ENCODE measurements at regions not wholly inside any gene's neighbourhood (a gene's known extent, or its start where the extent isn't known, plus 50 kb on each side); places are given as distances from the start of the nearest gene placed in this dataset.
"Not testable (repeated sequence)": the region's sequence is repeated elsewhere in the genome, so short reads cannot be mapped to it uniquely, and the experiment has no call there.

DNA sequence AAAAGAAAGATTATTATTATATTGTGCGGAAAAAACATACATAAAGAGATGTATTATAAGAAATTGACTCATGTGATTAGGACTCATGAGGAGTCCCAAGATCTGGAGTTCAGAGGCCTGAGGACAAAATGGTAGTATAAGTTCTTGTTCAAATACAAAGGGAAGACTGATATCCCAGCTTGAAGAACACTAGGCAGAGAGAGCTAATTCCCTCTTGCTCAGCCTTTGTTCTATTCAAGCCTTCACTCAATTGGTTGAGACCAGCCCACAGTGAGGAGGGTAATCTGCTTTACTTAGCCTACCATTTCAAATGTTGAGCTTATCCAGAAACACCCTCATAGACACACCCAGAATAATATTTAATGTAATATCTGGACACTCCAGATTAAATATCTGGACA, 1683.8 kb downstream of the REEP3 start:
- no peak for DNase-seq

DNA sequence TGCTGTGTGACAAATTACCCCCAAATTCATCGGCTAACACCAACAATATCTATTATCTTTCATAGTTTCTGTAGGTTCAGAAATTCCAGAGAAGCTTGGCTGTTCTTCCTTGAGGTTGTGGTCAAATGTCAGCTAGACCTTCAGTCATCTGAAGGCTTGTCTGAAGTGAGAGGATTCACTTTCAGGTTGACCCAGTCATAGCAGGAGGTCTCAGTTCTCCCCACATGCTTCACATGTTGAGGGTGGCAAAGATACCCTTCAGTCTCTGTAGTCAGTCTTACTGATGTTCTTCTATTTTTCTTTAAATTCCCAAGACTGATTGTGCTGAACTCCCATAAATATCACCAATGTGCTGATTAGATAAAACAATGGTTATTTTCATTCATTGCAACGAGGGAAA, 1692.0 kb downstream of the REEP3 start:
- DNase-seq = no peak

DNA sequence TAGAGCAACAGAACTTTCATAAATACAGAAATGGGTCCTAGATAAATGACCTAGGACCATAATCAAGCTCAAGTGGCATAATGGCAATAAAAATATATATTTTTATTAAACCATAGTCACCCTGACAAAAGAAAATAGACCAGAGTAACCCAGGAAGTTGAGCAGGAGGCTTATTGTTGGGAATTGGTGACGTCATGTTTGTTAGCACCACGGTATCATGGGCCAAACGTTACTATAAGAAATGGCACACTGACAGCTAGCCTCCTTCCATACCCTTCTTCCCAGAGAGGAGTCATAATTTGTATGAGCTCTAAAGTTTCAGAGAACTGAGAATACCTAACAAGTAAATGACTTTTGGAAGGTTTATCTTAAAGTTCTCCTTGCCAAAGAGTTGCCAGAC, 1698.2 kb downstream of the REEP3 start:
- no peak for DNase-seq

DNA sequence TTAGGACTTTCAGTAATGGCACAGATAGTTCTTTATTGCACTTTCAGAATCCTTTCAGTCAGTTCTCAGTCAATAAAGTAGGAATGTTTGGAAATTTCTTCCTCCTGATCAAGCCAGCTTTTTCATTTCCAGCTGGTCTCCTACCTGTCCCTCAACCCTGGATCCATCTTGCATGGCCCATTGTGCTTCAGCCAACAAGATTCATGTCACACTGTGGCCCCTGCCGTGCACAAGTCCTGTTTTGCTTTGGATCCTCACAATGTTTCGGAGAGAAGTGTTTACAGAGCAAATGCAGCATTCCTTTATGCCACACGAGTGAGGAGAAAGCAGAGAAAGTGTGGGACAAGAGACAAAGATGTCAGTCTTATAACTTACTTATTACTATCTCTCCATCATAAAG, 1694.7 kb upstream of the LRRTM3 start:
- no peak for DNase-seq

DNA sequence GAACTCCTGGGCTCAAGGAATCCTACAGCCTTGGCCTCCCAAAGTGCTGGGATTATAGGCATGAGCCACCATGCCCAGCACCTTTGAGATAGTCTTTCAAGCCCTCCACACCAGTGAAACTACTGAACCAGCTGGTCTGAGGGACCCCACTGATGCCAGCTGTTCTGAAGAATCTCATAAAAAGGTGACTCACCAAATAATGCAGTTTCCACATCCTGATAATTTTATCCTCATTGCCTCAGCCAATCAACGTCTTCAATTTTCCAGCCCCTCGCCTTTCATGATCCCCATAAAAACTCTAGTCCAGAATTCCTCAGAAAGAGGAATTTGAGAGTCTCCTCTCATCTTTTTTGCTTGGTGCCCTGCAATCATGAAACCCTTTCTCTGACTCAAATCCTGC, 1691.6 kb upstream of the LRRTM3 start:
- no peak for DNase-seq

DNA sequence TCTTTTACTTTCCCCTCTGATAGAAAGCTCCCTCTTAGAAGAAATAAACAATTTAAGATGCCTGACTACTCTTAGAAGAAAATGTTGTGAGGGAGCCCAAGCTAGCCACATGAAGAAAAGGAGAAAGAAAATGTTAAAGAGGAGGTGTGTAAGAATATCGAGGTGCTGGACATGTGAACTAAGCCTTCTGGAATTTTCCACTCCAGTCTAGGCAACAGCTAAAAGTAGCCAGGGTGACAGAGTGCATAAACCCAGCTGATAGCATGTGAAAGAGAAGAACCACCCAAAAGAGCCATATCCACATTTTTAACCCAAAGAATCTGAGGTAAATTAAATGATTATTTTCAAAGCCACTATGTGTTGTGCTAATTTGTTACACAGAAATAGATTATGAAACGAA, 1690.6 kb upstream of the LRRTM3 start:
- DNase-seq = no peak

DNA sequence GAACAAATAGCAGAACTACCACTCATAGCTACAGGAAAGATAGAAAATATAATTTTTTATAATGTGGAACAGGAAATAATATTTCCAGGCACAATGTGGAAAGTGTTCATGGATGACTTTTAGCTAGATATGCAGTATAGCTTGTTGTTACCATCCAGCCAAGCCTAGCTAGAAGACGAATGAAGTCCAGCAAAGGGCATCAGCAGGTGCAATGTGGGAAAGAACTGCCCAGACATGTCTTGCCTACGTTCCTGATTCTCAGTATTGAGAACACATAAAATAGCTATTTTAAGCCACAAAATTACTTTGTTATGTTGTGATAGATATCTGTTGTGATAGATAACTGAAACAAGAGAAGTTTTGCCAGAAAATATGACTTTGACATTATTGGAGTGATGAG, 1690.0 kb upstream of the LRRTM3 start:
- DNase-seq = no peak

DNA sequence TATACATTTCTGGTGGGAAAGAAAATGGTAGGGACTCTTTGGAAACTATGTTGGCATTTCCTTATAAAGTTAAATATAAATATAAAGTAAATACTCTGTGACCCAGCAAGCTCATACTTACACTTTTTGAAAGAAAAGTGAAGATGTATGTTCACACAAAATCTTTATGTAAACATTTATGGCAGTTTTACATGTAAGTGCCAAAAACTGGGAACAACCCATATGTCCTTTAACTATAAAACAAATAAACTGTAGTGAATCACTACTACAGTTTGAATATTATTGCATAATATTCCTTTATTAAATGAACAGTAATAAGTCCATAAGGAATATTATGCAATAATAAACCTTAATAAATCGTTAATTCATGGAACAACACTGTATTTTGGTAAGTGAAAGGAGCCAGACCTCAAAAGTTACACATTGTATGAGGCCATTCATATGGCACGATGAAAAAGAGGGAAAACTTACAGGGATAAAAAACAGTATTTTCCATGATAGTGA, 1660.3 kb upstream of the LRRTM3 start:
- DNase-seq = no peak

DNA sequence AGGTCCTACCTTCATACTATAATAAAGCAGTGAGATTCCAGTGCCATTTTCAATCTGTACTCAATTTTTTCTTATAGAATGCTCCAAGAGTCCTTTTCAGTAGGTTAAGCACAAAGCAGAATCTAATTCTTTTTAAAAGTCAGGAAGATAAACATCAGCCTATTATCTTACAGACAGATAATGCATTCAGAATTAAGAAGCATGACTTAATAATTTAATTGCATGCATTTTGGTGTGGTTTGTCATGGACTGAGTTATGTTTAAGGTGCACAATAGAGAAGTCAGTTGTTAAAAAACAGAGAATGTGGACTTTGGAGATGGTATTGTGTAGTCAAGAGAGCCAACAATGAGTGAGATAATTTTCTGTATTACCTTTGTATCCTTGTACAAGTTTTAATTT, 1656.3 kb upstream of the LRRTM3 start:
- not testable (repeated sequence) for DNase-seq

DNA sequence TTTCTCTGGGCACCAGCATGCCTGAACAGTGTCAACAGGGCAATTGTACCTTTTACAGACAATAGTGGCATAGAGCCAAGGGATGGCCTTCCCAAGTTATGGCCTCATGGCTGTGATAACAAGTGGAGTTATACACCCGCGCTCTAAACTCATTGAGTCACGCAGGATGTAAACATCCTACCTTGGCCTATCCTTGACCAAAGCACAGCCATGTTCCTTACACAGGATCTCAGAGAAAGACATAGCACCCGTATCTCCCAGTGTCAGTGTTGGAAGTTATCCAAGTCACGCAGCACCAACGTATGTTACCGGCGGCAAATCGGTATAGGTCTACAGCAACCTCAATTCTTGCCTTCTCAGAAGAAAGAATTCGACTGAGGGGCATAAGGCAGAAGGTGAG, 1654.9 kb upstream of the LRRTM3 start:
- no peak for DNase-seq

DNA sequence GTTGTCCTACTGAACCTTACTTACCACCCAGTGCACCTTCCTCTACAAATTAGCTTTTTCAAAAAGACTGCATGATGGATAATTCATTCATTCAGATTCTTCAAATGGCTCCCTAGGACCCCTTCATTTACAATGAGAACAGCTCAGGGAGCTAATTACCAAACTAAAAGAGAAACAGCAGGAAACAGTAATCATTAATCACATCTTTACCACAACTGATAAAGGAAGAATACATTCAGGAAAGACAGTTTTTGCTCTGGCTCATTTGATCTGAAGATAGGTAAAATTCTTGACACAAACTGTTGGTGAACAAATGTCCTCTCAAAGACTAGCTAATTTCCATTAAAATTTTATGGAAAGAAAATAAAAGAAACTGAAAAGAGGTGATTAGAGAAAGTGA, 1652.7 kb upstream of the LRRTM3 start:
- DNase-seq = no peak

DNA sequence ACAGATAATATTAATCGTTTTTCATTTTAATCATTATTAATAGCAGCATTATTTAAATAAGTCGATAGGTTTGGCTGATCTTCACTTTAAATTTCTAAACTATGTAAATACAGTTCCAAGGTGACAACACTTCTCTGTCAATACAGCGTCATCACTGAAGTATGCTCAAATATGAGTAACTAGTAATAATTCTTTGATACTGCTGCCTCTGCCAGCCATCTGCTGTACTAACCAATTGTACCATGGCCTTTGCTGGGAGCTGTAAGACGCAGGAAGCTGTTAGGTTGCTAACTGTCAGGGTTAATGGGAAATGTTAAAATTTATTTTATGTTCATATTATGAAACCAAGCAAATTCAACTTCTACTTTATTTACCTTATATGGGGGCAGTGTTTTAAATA, 1650.5 kb upstream of the LRRTM3 start:
- DNase-seq = no peak

DNA sequence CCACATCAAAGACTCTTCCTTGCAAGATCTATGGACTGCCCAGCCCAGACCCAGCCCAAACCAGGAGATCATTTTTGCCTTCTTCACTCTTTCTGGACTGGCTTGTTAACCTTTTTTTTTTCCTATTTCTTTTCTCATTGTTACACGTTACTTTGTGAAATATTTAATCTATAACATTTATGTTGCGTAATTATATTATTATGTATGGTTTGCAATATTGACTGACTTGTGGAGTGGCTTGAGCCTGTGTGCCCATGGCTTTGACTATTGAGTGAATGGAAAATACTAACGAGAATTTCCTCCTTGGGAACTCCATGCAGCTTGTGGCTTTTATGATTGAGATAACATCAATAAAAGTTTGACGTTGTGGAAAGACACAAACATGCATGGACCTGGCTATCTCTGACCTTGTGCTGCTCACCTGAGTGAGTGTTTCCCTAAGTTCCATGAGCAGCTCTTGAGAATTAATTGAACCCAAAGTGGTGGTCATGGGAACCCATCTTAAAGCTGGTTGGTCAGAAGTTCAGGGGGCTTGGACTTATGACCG, 1641.3 kb upstream of the LRRTM3 start:
- DNase-seq = no peak

DNA sequence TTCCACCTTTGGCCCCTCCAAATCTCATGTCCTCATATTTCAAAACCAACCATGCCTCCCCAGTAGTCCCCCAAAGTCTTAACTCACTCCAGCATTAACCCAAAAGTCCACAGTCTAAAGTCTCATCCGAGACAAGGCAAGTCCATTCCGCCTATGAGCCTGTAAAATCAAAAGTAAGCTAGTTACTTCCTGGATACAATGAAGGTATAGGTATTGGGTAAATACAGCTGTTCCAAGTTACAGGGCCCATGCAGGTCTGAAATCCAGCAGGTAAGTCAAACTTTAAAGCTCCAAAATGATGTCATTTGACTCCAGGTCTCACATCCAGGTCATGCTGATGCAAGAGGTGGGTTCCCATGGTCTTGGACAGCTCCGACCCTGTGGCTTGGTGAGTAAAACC, 1640.1 kb upstream of the LRRTM3 start:
- not testable (repeated sequence) for DNase-seq

DNA sequence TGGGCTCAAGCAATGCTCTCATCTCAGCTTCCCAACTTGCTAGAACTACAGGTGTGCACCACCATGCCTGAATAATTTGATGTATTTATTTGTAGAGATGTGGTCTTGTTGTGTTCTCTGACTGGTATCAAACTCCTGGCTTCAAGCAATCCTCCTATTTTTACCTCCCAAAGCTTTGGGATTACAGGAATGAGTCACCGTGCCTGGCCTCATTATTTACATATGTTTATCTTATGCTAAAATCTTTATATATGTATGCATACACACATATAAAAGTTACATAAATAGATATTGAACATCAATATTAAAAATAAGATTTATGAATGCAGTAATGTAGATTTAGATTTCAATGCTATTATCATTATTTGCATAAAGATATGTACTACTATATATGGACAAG, 1634.5 kb upstream of the LRRTM3 start:
- DNase-seq = no peak

DNA sequence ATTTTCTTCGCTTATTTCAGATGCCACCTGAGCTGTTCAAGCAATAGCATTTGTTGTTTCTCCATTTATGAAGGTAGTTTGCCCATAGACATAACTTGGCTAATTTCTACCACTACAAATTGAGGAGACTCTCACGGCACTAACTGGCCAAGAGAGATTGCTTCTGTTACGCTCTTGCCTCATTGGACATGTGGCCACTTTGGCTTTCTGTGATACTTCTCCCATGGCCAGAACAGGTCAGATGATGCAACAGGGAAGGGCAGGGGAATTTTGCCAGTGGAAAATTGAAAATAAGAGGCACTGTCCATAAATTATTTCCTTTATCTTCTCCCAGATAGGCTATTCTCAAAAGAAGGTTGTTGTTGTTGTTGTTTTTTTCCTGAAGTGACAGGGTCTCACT, 1633.3 kb upstream of the LRRTM3 start:
- DNase-seq = no peak

DNA sequence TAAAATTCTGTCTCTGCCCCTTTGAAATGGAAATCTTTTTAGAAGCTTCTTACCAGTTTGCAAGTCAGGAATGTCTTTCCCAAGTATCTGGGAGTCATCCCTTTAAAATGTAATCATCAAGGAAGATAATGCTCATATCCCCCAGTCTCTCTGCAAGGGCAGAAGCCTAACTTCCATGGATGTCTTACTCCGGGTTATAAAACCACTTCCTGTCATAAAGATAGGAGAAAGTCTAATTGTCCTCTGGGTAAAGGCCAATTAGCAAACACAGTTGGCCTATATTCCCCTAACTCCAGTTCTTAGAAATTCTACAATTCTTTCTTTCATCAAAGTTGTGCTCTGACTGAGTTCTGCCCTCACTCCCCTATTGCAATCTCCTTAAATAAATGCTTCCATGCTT, 1631.5 kb upstream of the LRRTM3 start:
- DNase-seq = no peak

DNA sequence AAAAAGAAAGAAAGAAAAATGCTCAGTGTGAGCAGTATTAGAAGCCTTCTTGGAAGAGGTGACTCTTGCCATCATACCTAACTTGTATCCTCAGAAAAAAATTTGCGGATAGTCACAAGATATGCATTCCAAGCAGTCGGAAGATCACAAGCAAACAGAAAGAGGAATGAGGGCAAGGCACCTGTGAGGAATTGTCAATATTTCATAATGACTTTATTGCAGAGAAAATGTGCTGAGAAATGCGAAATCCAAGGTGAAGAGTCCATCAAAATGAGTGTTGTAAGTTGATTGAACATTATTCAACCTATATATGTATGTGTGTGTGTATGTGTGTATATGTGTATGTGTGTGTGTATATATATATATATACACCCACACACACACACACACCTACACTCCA, 1624.7 kb upstream of the LRRTM3 start:
- no peak for DNase-seq

DNA sequence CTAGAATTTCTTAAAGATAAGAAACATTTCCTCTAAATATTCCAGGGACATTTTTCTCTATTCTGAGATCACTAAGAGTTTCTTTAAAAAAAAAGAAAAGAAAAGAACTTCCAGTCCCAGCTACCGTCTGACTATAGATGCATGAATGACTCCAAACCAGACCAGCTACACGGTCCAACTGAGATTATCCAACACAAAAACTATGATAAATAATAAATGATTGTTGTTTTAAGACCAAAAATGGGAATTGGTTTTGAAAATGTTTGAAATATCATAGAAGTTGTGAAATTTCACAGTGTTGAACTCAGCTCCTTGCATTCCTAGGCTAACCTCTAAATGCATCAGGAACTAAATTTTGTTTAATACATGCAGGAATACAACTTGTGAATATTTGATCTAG, 1619.6 kb upstream of the LRRTM3 start:
- no peak for DNase-seq

DNA sequence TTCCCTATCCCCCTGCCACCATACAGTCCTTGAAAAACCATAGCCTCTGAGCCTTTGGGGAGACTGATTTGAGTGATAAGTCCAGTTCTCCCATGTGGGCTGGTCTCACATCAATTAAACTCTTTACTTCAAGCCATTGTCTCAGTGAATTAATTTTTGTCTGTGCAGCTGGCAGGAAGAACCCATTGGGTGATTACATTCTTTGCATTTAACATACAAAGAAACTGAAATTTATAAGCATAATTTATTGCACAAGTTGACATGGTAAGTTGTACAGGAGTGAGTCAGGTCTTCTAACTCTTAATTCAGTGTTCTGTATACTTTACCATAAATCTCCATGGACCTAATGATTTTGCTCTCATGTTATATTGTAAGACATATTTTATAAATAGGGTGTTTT, 1613.0 kb upstream of the LRRTM3 start:
- DNase-seq = no peak

DNA sequence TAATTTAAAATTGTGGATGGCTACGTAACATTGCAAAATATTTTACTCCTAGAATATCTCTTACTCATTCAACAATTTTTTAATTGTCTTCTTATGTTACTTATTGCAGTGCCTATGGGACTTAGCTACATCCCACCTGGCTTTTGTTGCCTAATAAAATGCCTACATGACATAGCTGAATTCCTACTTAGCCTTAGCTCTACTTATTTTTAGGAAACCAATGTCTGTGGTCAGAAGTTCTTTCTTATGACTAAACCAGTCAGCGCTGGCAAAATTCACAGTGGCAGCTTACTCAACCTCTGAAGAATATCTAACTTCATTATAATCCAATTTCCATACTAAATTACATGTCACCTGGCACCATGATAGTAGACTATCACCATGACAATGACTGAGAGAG, 1612.4 kb upstream of the LRRTM3 start:
- no peak for DNase-seq

DNA sequence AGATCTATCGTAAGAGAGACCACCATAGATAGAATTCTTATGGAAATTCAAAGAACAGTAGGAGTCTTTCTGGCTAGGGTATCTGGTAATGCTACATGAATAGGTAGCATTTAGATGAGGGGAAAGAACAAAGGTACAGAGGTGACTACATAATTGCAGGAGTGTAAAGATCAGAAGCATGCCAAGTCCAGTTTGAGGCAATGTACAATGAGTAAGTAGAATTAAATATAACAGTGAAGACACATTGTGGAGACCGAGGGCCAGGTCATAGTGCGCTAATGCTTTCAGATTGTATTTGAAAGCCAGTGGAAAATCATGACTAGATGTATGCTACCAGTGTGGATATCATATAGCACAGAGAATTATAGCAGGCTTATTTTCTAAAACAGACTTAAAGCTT, 1611.6 kb upstream of the LRRTM3 start:
- DNase-seq = no peak

DNA sequence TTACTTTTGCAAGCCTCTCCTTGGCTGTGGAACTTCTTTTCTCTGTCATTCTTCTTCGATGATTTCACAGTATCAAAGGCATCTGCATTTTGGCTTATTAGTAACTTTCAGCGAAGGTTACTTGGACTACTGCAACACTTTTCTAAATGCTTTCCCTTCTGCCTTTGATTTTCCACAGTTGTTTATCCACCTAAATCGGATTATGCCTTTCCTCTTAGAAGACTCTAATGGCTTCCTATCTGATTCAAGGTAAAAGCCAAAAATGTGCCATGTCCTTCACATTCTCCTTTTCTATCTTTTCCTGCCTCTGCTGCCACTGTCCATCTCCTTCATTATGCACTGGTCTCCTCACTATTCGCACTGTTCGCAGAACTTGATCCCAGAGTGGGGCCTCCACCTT, 1606.3 kb upstream of the LRRTM3 start:
- no peak for DNase-seq

DNA sequence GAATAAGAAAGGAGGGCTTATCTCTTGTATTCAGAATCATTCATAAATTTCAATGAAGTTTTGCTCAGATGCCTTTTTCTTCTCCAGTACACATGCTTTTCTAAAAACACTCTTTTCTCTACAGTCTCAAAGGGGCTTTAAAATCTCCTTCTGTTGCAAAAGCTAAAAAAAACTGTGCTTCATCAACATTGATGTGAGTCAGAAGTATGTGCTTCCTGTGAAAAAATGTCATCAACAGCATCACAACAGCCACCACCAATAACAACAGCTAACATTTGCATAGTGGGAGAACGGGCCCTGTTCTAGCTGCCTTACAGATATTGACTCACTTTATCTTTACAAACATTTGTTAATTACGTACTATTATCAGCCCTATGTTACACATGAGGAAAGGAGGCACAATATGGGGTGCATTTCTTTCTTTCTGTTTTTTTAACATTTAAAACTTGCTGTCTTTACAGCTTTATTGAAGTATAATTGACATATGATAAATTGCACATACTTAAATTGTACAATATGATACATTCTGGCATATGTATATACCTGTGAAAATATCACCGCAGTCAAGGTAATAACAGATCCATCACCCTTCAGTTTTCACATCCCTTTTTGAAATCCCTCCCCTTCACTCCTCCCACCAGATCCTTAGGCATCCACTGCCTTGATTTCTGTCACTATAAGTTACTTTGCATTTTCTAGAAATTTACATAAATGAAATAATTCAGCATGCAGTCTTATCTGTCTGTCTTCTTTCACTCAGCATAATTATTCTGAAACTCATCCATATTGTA, 1605.4 kb upstream of the LRRTM3 start:
- DNase-seq = no peak

DNA sequence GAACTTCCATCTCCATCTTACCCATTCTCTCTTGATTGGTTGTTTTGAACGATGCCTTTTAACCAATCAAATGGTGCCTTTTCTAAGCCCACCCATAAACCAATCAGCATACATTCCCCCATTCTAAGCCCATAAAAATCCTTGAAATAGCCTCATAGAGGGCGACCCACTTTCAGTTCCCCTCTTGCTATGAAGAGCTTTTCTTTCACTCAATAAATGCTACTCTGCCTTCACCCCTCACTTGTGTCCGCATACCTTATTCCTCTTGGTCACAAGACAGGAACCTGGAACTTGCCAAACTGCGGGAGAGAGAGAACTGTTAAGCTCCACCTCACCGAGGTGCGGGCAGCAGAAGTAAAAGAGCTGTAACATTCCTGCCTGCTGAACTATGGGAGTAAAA, 1602.0 kb upstream of the LRRTM3 start:
- no peak for DNase-seq

Measured in NCI-H226 (cell line).